Endothelial cell of umbilical vein (primary cell): ENCODE measurements at regions not wholly inside any gene's neighbourhood (a gene's known extent, or its start where the extent isn't known, plus 50 kb on each side); places are given as distances from the start of the nearest gene placed in this dataset.

Experiments used
- BruUV-seq: library from RNA; stranded (reverse); fragments of 400-500 nt; replicated peaks from 2 replicates; lab custom pipeline; 2021; lab: Mats Ljungman, UMichigan
- CTCF ChIA-PET: fragments of 300-600, 350-600 bp; sonication (Branson Sonifier 250); formaldehyde crosslinking; loops from one replicate; lab custom pipeline; 2021; ENCODE audit warnings: antibody characterized with exemption, inconsistent platforms; lab: Charles Lee
- POLR2A ChIA-PET: fragments of 300-600, 350-600 bp; sonication (Branson Sonifier 250); formaldehyde crosslinking; loops from one replicate; lab custom pipeline; 2021; ENCODE audit warnings: antibody characterized with exemption, inconsistent platforms; lab: Charles Lee
- DNase-seq: peaks from one replicate; pipeline ENCODE4 v3.0.0-alpha.2; 2011; ENCODE audit warnings: low read depth, low spot score
- FAIRE-seq: peaks from 2 replicates; lab custom pipeline; 2011; peaks lifted over from hg19 to GRCh38; lab: Jason Lieb, UNC
- H2AFZ ChIP-seq: 2 replicates; pipeline ENCODE4 v1.6.0; 2012; ENCODE audit warnings: low read depth, low read length, control low read depth, inconsistent platforms
- H3K27ac ChIP-seq: 2 replicates; pipeline ENCODE4 v1.5.1; 2011; ENCODE audit warnings: low read depth, mild to moderate bottlenecking, control low read depth, low read length, moderate library complexity; ENCODE audit not compliant: insufficient read depth
- H3K27me3 ChIP-seq, 2 experiments: 2 replicates each; pipeline versions ENCODE4 v1.6.0 to v1.6.1; 2011; ENCODE audit warnings: low read length in 2 of 2, mixed read lengths in 1 of 2; ENCODE audit not compliant: control insufficient read depth in 2 of 2, insufficient read depth in 2 of 2
- H3K36me3 ChIP-seq, 2 experiments: 2 replicates in 1 of 2; 3 replicates in 1 of 2; pipeline ENCODE4 v1.5.1; 2011; ENCODE audit warnings: low read length in 2 of 2, mild to moderate bottlenecking in 1 of 2, moderate library complexity in 1 of 2; ENCODE audit not compliant: control insufficient read depth in 2 of 2, insufficient read depth in 2 of 2; ENCODE audit errors: extremely low read depth in 1 of 2
- H3K4me1 ChIP-seq: 3 replicates; pipeline ENCODE4 v1.5.1; 2011; ENCODE audit warnings: mild to moderate bottlenecking, low read length; ENCODE audit not compliant: control insufficient read depth, insufficient read depth; ENCODE audit errors: extremely low read depth
- H3K4me2 ChIP-seq: 2 replicates; pipeline ENCODE4 v1.6.1; 2011; ENCODE audit warnings: low read length, control low read depth, mixed read lengths; ENCODE audit not compliant: insufficient read depth
- H3K4me3 ChIP-seq, 3 experiments: fragments of 200-600 bp in 1 of 3; sonication (generic), shearing (Covaris generic) in 1 of 3; replicated peaks in 1 of 3; 2 replicates each; pipeline ENCODE4 v1.5.1; 2011 to 2016; ENCODE audit warnings: control low read depth in 3 of 3, low read length in 3 of 3, mild to moderate bottlenecking in 2 of 3, inconsistent platforms in 1 of 3, low read depth in 1 of 3, moderate library complexity in 1 of 3; ENCODE audit not compliant: insufficient read depth in 1 of 3
- H3K79me2 ChIP-seq: 2 replicates; pipeline ENCODE4 v1.6.0; 2012; ENCODE audit warnings: low read length, inconsistent platforms; ENCODE audit not compliant: control insufficient read depth, insufficient read depth
- H3K9ac ChIP-seq: replicated peaks from 2 replicates; pipeline ENCODE3; 2011; ENCODE audit warnings: low read length, control low read depth; ENCODE audit not compliant: insufficient read depth; ENCODE audit errors: extremely low read depth
- H3K9me1 ChIP-seq: replicated peaks from 3 replicates; pipeline ENCODE4 v1.6.0; 2011; ENCODE audit warnings: mild to moderate bottlenecking, low read length; ENCODE audit not compliant: control insufficient read depth, insufficient read depth; ENCODE audit errors: extremely low read depth
- H3K9me3 ChIP-seq: replicated peaks from 2 replicates; pipeline ENCODE4 v1.5.1; 2012; ENCODE audit warnings: low read length, inconsistent platforms; ENCODE audit not compliant: control insufficient read depth, insufficient read depth
- H4K20me1 ChIP-seq: replicated peaks from 2 replicates; pipeline ENCODE3; 2011; ENCODE audit warnings: mild to moderate bottlenecking, low read length; ENCODE audit not compliant: control insufficient read depth, insufficient read depth; ENCODE audit errors: extremely low read depth
- EZH2 ChIP-seq: IDR thresholded peaks from 2 replicates; pipeline ENCODE4 v1.6.1; 2012; ENCODE audit warnings: borderline replicate concordance, low read depth, mild to moderate bottlenecking, moderate library complexity, low read length, inconsistent platforms; ENCODE audit not compliant: severe bottlenecking
- FOS ChIP-seq: IDR thresholded peaks from 2 replicates; pipeline ENCODE4 v1.6.1; 2011; ENCODE audit warnings: mild to moderate bottlenecking, low read length, moderate library complexity, borderline replicate concordance; ENCODE audit not compliant: insufficient read depth
- GATA2 ChIP-seq: IDR thresholded peaks from 2 replicates; pipeline ENCODE4 v1.7.0; 2011; ENCODE audit warnings: low read depth, mild to moderate bottlenecking, moderate library complexity, mixed read lengths, low read length; ENCODE audit not compliant: insufficient read length, insufficient read depth
- JUN ChIP-seq: IDR thresholded peaks from 2 replicates; pipeline ENCODE4 v1.6.1; 2011; ENCODE audit warnings: borderline replicate concordance, low read depth; ENCODE audit not compliant: insufficient read length, insufficient read depth
- MYC ChIP-seq: IDR thresholded peaks from one replicate; pipeline ENCODE4 v1.6.1; 2011; ENCODE audit warnings: mild to moderate bottlenecking, low read depth, low read length
- POLR2A ChIP-seq: IDR thresholded peaks from 2 replicates; pipeline ENCODE4 v1.6.1; 2012; ENCODE audit warnings: low read depth, mild to moderate bottlenecking, control low read depth, low read length
- POLR2AphosphoS5 ChIP-seq: IDR thresholded peaks from 2 replicates; pipeline ENCODE4 v1.6.1; 2012; ENCODE audit warnings: low read depth, mild to moderate bottlenecking, control low read depth, low read length, moderate library complexity; ENCODE audit not compliant: insufficient read depth
- dilution Hi-C: fragments of 300-500 bp; cut with MboI; formaldehyde crosslinking; loops from one replicate; pipeline ENCODE4 v1.15.0; 2019; ENCODE audit warnings: low sequenced_read_pairs; ENCODE audit not compliant: extremely low pct_ligation_motif_present
- intact Hi-C: fragments of 100-400 bp; cut with micrococcal nuclease; formaldehyde crosslinking; loops from one replicate; pipeline ENCODE4 v1.10.0; 2022
- TF ChIP-seq, protein P1 (sequence below): IDR thresholded peaks from 2 replicates; pipeline ENCODE4 v1.6.1; 2011; ENCODE audit not compliant: insufficient read depth, insufficient read length
- TF ChIP-seq, protein P2 (sequence below), 2 donors: IDR thresholded peaks; 1 replicate in 1 of 2; 2 replicates in 1 of 2; pipeline ENCODE4 v1.5.1; 2011; ENCODE audit warnings: low read length in 2 of 2, mild to moderate bottlenecking in 2 of 2, moderate library complexity in 2 of 2, control low read depth in 1 of 2, inconsistent platforms in 1 of 2, low read depth in 1 of 2; ENCODE audit not compliant: insufficient read depth in 1 of 2; ENCODE audit errors: extremely low read depth in 1 of 2

DNA sequence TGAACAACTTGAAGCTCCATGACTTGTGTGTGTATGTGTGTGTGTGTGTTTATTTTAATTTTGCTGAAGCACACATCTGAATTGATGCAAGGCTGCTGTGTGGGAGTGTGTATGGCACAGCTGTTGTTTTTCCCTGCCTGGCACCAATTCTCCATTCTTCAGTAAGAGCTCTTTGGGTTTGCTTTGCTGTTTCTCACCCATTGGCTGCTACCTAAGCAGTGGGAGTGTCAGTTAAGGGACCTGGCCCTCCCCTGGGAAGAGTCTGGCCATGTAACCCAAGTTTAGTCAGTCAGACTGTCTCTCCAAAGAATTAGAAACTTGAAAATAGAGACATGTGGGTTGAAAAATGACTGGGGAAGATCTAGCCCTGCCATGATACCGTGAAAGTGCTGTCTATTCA lies 126.2 kb upstream of the SYNPR start:
- Histone ChIP-seq H3K9me1 (no peaks in the 10 kb centered on the region), H3K79me2 (no peaks in the 10 kb centered on the region), H3K9me3 (no peaks in the 10 kb centered on the region), H3K4me2 (no peak overlapping the region), H2AFZ (no peak overlapping the region), H3K4me3 (no peak overlapping the region), H3K9ac (no peak overlapping the region), H3K27me3 (no peaks in the 10 kb centered on the region), H4K20me1 (no peaks in the 10 kb centered on the region), H3K4me1 (no peaks in the 10 kb centered on the region), H3K36me3 (no peaks in the 10 kb centered on the region), H3K27ac (no peak overlapping the region)
- no peak for TF ChIP-seq GATA2
- TF ChIP-seq POLR2AphosphoS5: no peak
- TF ChIP-seq JUN: no peak
- no peak for TF ChIP-seq POLR2A
- TF ChIP-seq, protein P1, sequence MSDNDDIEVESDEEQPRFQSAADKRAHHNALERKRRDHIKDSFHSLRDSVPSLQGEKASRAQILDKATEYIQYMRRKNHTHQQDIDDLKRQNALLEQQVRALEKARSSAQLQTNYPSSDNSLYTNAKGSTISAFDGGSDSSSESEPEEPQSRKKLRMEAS: no peak
- TF ChIP-seq MYC: no peak
- no peak for TF ChIP-seq EZH2
- TF ChIP-seq, protein P2, sequence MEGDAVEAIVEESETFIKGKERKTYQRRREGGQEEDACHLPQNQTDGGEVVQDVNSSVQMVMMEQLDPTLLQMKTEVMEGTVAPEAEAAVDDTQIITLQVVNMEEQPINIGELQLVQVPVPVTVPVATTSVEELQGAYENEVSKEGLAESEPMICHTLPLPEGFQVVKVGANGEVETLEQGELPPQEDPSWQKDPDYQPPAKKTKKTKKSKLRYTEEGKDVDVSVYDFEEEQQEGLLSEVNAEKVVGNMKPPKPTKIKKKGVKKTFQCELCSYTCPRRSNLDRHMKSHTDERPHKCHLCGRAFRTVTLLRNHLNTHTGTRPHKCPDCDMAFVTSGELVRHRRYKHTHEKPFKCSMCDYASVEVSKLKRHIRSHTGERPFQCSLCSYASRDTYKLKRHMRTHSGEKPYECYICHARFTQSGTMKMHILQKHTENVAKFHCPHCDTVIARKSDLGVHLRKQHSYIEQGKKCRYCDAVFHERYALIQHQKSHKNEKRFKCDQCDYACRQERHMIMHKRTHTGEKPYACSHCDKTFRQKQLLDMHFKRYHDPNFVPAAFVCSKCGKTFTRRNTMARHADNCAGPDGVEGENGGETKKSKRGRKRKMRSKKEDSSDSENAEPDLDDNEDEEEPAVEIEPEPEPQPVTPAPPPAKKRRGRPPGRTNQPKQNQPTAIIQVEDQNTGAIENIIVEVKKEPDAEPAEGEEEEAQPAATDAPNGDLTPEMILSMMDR (IDR thresholded peaks at IDR 0.05; ENCODE audit: extremely low read depth in 1 of 2, insufficient read depth in 1 of 2, low read depth in 1 of 2, low read length in 2 of 2): no peak
- no peak for TF ChIP-seq FOS
- dilution Hi-C loops: no loop called here
- no TSS peak for BruUV-seq
- CTCF ChIA-PET: no interaction called here
- intact Hi-C loops: no loop called here
- POLR2A ChIA-PET: no interaction called here
- no peak for FAIRE-seq
- no peak for DNase-seq
